ENCODE measurements at regions not wholly inside any gene's neighbourhood (a gene's known extent, or its start where the extent isn't known, plus 50 kb on each side); places are given as distances from the start of the nearest gene placed in this dataset.
A peak's percentile ranks its signal among the peaks of the same experiment; 100 is the strongest.

DNA sequence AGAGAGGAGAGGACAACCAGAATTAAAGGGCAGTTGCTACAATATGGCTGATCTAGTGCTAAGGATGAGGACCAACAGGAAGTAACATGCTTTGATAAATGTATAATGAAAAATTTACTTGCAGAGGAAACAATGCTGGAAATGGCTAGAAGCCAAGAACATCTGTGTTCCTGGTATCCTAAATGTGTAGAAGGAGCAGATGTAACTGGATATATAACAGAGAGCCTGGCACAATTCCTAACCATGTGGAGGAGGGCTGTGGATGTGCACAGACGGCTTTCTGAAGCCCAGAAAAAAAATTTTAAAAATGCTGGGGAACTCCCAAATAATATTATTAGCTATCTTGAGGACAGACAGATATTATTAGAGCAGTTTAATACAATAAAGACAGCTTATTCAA is 159.4 kb upstream of the GBE1 start:
- H3K4me1 Mint-ChIP-seq (ENCODE audit: low read depth): no peaks in the 10 kb centered on the region
- no peak for DNase-seq
- CTCF ChIA-PET: interaction anchor here (2.0 kb wide), 1 partner anchor 11 kb away, joined by 7 read pairs; no protein-coding TSS in a partner anchor

DNA sequence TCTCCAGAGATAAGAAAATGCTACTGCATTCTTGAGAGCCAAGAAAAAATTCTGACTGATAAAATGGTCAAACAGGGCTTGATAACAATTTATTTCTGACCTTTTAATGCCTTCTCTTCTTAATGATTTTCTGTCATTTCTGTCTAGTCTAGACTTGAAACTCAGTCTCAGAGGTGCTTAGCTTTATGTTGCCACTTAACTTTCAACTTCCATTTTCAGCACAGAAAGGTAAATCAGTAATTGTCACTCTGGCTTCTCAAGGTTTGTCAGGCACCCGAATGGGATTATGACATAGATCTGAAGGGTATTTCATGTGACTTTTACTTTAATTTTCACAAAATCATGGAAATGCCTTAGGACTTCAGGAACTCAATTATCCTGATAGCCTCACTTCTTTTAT is 155.4 kb upstream of the GBE1 start:
- Mint-ChIP-seq H3K4me1 (ENCODE audit: low read depth) (no peaks in the 10 kb centered on the region), H3K4me3 (no peak overlapping the region), H3K27me3 (ENCODE audit: low read depth) (peaks cover 8% of the 10 kb centered on the region), H3K9me3 (no peaks in the 10 kb centered on the region), H3K27ac (no peak overlapping the region), H3K36me3 (ENCODE audit: low read depth) (no peaks in the 10 kb centered on the region)
- intact Hi-C loops (cut with micrococcal nuclease): loop anchor here (10.0 kb wide), 1 partner anchor 612 kb away; no protein-coding TSS in a partner anchor
- DNase-seq: no peak
- CTCF ChIA-PET: no interaction called here

More for the DNA sequence above, 159.4 kb upstream of the GBE1 start:
- intact Hi-C loops (cut with micrococcal nuclease): no loop called here
- no peak overlapping the region for H3K4me3 Mint-ChIP-seq
- H3K9me3 Mint-ChIP-seq: no peaks in the 10 kb centered on the region
- H3K36me3 Mint-ChIP-seq (ENCODE audit: low read depth): no peaks in the 10 kb centered on the region
- H3K27me3 Mint-ChIP-seq (ENCODE audit: low read depth): peaks cover 10% of the 10 kb centered on the region
- no peak overlapping the region for H3K27ac Mint-ChIP-seq

DNA sequence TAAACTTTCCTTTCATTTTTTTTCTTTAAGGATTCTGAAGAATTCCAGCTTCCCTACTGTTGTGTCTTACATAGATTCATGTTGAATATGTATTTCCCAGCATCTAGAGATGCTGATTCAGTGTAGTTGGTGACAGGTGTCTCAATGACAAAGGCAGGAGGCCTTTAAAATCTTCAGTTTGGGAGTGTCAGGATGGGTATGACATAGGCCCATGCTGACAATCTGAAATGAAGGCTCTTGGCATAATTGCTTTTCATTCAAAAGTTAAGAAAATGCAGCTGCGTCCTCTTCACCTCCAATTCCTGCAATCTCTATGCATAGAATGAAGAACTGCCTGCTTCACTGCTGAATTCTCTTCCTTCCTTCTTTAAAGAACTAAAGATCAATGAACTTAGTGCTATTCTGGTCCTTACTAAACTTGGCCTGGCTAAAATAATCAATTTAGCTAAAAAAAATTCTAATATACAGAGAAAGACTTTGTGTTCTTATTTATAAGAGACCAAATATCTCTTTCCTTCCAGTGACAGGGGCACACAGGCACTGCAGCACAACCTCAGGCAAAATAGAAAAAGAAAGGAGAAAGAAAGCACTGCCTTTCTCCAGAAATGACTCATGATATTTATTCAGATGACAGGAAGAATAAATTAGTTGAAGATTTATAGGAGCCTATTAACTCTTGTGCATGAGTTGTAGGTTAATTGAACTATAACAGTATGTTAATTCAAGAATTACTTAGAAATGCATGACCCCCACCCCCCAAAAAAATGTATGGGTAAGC is 152.6 kb upstream of the GBE1 start:
- no peak for DNase-seq
- Mint-ChIP-seq H3K4me3 (no peak overlapping the region), H3K36me3 (ENCODE audit: low read depth) (no peaks in the 10 kb centered on the region), H3K9me3 (no peaks in the 10 kb centered on the region), H3K27ac (no peak overlapping the region), H3K4me1 (ENCODE audit: low read depth) (no peaks in the 10 kb centered on the region), H3K27me3 (ENCODE audit: low read depth) (peaks cover 7% of the 10 kb centered on the region)
- intact Hi-C loops (cut with micrococcal nuclease): loop anchor here (5.0 to 10.0 kb wide), 2 partner anchors 152 to 609 kb away; partner anchors contain the start of gene GBE1
- CTCF ChIA-PET: no interaction called here

DNA sequence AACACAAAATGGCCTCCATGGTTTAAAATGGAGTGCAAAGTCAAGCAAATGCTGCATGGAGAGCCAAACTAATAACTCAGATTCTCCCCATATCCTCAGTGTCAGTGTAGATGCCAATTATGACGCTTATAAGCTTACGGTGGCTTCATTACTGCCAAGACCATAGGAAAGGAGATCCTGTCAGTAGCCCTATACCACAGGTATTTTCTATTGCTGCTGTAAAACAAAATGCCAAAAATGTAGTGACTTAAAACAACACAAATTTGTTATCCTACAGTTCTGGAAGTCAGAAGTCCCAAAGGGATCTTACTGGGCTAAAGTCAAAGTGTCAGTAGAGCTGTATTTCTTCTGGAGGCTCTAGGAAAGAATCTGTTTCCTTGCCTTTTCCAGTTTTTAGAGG is 149.8 kb upstream of the GBE1 start:
- no peak overlapping the region for H3K4me3 Mint-ChIP-seq
- no peaks in the 10 kb centered on the region for H3K36me3 Mint-ChIP-seq (ENCODE audit: low read depth)
- intact Hi-C loops (cut with micrococcal nuclease): loop anchor here (5.0 to 10.0 kb wide), 2 partner anchors 149 to 606 kb away; partner anchors contain the start of gene GBE1
- no peak for DNase-seq
- peaks cover 12% of the 10 kb centered on the region for H3K27me3 Mint-ChIP-seq (ENCODE audit: low read depth)
- H3K9me3 Mint-ChIP-seq: no peaks in the 10 kb centered on the region
- CTCF ChIA-PET: interaction anchor here (0.5 to 1.5 kb wide), 5 partner anchors 8 to 78 kb away, joined by 3 to 4 read pairs (median 3); no protein-coding TSS in a partner anchor
- no peaks in the 10 kb centered on the region for H3K4me1 Mint-ChIP-seq (ENCODE audit: low read depth)
- no peak overlapping the region for H3K27ac Mint-ChIP-seq

DNA sequence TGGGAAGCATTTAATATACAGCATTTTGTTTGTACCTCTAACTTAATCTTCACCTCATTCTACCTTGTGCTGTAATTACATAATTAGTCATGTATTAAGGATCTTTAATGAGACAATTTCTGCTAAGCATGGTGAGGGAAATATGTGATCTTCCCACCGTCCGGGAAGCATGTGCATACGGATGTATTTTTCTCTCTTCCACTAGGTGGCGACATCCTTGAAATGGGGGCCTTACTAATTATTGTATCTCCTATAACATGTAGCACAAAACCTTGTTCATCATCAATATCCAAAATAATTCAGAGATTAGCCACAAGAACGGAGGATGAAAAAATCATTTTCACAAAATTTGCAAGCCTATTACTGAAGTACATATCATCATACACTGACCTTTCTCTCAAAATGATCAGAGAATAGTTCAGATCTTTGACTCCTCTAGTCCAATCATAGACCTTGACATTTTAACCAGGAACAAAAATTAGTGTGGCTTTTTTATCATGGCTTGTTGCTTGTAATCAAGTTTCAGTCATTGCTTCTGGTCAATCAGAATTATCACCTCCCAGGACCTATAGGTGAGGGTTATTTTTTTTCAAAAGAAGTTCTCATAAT is 148.9 kb upstream of the GBE1 start:
- Mint-ChIP-seq H3K27ac (no peak overlapping the region), H3K4me3 (no peak overlapping the region), H3K9me3 (no peaks in the 10 kb centered on the region), H3K36me3 (ENCODE audit: low read depth) (no peaks in the 10 kb centered on the region), H3K27me3 (ENCODE audit: low read depth) (peaks cover 13% of the 10 kb centered on the region), H3K4me1 (ENCODE audit: low read depth) (no peaks in the 10 kb centered on the region)
- CTCF ChIA-PET: interaction anchor here (0.6 to 1.9 kb wide), 13 partner anchors 8 to 149 kb away, joined by 3 to 9 read pairs (median 3); partner anchors contain the start of gene GBE1
- intact Hi-C loops (cut with micrococcal nuclease): loop anchor here (1.0 to 10.0 kb wide), 3 partner anchors 148 to 606 kb away; partner anchors contain the start of gene GBE1
- peak; percentile 7 for DNase-seq

DNA sequence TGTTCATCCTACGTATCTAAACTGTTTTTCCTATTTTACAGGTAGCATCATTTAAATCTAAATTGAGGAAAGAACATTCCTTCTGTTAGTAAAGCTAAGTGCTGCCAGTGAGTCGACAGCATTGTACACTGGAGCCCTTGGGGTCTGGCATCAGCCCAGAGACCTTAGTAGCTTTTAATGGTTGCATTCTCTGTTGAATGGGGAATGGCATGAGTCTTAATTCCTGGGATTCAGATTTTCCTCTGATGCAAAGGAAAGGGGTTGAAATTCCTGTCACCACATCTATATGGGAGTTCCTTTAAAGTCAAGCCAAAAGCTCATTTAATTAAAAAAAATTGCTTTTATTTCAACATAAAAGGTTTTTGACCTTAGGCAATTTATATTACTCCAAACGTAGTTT is 148.4 kb upstream of the GBE1 start:
- no peak overlapping the region for H3K27ac Mint-ChIP-seq
- H3K9me3 Mint-ChIP-seq: no peaks in the 10 kb centered on the region
- H3K36me3 Mint-ChIP-seq (ENCODE audit: low read depth): no peaks in the 10 kb centered on the region
- DNase-seq: no peak
- no peaks in the 10 kb centered on the region for H3K4me1 Mint-ChIP-seq (ENCODE audit: low read depth)
- CTCF ChIA-PET: interaction anchor here (0.6 to 1.9 kb wide), 13 partner anchors 8 to 420 kb away, joined by 3 to 9 read pairs (median 3); partner anchors contain the start of gene GBE1
- H3K4me3 Mint-ChIP-seq: no peak overlapping the region
- H3K27me3 Mint-ChIP-seq (ENCODE audit: low read depth): peaks cover 17% of the 10 kb centered on the region
- intact Hi-C loops (cut with micrococcal nuclease): loop anchor here (1.0 to 10.0 kb wide), 3 partner anchors 147 to 605 kb away; partner anchors contain the start of gene GBE1

DNA sequence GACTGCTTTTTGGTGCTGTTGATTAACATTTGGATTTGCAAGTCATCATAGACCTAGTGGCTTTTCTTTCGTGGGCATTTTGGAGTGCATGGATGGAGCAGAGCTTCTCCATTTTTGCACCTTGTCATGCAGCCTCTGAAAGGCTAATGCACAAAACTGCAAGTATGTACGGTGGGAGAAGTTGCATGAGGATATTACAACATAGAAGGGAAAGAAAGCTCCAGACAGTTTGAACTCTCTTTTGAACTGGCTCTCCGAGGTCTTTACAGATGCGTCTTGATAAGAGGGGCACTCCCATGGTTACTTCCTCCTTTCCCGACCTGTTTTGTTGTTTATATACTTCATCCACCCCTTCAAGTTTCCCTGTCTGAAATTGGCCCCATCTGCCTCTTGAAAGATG is 147.1 kb upstream of the GBE1 start:
- no peak for DNase-seq
- intact Hi-C loops (cut with micrococcal nuclease): no loop called here
- Mint-ChIP-seq H3K27me3 (ENCODE audit: low read depth) (peaks cover 18% of the 10 kb centered on the region), H3K9me3 (no peaks in the 10 kb centered on the region), H3K27ac (no peak overlapping the region), H3K36me3 (ENCODE audit: low read depth) (no peaks in the 10 kb centered on the region), H3K4me3 (no peak overlapping the region), H3K4me1 (ENCODE audit: low read depth) (no peaks in the 10 kb centered on the region)
- CTCF ChIA-PET: interaction anchor here (1.9 kb wide), 1 partner anchor 13 kb away, joined by 7 read pairs; no protein-coding TSS in a partner anchor

DNA sequence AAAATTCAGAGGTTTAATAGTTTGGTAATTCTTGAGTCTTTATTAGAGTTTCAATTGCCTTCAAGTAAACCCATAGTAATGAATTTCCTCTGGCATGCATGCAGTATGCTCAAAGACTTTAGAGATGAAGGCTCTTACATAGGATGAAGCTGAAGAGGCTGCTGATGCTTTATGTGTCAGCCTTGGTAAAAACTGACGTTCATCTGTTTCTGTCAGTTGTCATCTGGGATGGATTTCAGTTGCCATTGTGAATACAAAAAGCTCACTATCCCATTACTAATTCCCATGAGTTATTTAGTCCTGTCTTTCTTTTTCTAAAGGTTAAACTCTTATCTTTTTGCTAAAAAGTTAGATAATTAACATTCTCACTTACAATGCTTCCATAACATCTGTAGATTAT is 136.9 kb upstream of the GBE1 start:
- Mint-ChIP-seq H3K27me3 (ENCODE audit: low read depth) (peaks cover 2% of the 10 kb centered on the region), H3K4me1 (ENCODE audit: low read depth) (no peaks in the 10 kb centered on the region), H3K4me3 (no peak overlapping the region), H3K9me3 (no peaks in the 10 kb centered on the region), H3K27ac (no peak overlapping the region), H3K36me3 (ENCODE audit: low read depth) (no peaks in the 10 kb centered on the region)
- intact Hi-C loops (cut with micrococcal nuclease): no loop called here
- DNase-seq: no peak
- CTCF ChIA-PET: no interaction called here

DNA sequence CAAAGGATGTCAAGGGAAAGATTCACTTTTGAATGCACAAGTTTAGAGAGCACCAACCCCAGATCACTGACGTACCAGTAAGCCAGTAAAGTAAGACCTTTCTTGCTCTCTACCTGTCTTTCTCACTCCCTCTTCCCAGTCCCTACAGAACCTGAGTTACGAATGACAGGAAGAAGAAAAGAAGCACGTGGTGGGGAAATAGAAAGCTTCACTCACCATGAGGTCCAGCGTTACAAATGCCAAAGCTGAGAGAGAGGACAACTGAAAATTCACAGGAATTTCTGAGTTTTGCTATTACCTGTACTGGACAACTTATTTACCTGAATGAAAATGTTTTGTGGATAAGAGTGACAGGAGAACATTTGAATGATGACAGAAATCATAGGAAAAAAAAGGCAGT is 133.2 kb upstream of the GBE1 start:
- Mint-ChIP-seq H3K4me1 (ENCODE audit: low read depth) (no peaks in the 10 kb centered on the region), H3K36me3 (ENCODE audit: low read depth) (no peaks in the 10 kb centered on the region)
- intact Hi-C loops (cut with micrococcal nuclease): no loop called here

DNA sequence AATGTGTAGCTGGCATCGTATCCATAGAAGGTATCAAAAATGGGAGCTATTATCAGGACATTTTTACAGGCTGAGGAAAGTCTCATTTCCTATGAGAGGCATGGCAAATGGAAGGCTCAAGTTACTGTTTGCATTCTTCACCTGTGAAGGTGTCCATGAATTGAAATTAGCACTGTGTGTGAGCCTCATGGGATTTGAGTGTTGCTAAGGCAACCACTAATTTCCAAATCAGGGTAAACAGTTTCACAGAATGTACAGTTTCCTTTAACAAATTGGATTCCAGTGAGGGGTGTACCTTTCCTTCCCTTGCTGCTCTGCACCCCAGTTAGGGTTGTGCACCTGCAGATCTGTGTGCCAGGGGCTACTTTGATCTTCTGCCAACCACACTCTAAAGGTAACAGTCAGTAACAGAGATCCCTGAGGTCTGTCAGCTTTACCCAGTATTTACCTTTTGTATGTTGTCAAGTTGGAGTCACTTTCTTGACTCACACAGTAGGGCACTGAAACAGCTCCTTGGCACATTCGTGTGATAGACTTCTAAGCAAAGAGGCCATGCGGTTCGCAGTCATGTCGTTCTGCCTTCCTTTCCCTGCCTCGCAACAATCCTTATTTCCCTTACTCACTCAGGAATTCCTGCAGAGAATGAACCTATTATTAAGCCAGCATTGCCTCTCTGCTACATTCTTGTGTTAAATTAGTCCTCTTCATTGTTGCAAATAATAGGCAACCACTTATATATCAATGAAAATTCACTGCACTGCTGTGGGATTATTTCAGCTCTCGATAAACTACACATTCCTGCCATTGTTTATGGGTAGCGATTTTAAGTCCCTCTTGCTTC is 129.8 kb upstream of the GBE1 start:
- H3K27me3 Mint-ChIP-seq (ENCODE audit: low read depth): no peaks in the 10 kb centered on the region
- CTCF ChIA-PET: no interaction called here
- H3K9me3 Mint-ChIP-seq: no peaks in the 10 kb centered on the region
- H3K4me1 Mint-ChIP-seq (ENCODE audit: low read depth): no peaks in the 10 kb centered on the region
- no peak overlapping the region for H3K4me3 Mint-ChIP-seq
- intact Hi-C loops (cut with micrococcal nuclease): no loop called here
- no peak for DNase-seq
- no peaks in the 10 kb centered on the region for H3K36me3 Mint-ChIP-seq (ENCODE audit: low read depth)
- no peak overlapping the region for H3K27ac Mint-ChIP-seq

More for the DNA sequence above, 133.2 kb upstream of the GBE1 start:
- no peak for DNase-seq
- no peaks in the 10 kb centered on the region for H3K9me3 Mint-ChIP-seq
- CTCF ChIA-PET: interaction anchor here (0.7 kb wide), 1 partner anchor 15 kb away, joined by 3 read pairs; no protein-coding TSS in a partner anchor
- no peak overlapping the region for H3K4me3 Mint-ChIP-seq
- H3K27me3 Mint-ChIP-seq (ENCODE audit: low read depth): no peaks in the 10 kb centered on the region
- H3K27ac Mint-ChIP-seq: no peak overlapping the region

DNA sequence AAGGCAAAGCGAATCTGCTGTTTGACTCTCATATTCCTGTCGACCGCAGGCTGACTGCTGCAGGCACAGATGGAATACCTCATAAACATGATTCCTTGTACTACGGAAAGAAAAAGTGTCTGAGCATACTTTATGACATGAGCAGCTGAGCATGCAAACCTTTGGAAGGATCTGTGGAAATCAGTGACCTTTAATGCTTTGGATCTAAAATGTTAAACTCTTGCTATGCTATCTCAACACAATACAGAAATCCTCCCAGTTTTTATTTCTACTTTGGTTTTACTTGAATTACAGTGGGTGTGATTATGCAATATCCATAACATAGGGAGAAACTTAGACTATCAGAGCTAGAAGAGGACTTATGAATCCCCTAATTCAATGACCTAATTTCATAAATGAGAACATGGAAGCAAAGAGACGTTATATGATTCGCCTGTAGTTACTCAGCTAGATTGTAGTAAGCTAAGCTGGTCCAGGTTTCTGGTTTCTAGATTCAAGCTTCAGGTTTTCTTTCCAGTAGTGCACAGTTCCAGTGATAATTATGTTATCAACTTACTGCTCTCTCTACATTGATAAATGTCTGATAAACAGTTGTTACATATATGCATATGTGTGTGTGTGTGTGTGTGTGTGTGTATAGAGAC is 127.6 kb upstream of the GBE1 start:
- H3K36me3 Mint-ChIP-seq (ENCODE audit: low read depth): no peaks in the 10 kb centered on the region
- intact Hi-C loops (cut with micrococcal nuclease): no loop called here
- H3K4me1 Mint-ChIP-seq (ENCODE audit: low read depth): no peaks in the 10 kb centered on the region
- H3K27ac Mint-ChIP-seq: no peak overlapping the region
- DNase-seq: no peak
- no peak overlapping the region for H3K4me3 Mint-ChIP-seq
- CTCF ChIA-PET: no interaction called here
- H3K9me3 Mint-ChIP-seq: no peaks in the 10 kb centered on the region
- no peaks in the 10 kb centered on the region for H3K27me3 Mint-ChIP-seq (ENCODE audit: low read depth)

DNA sequence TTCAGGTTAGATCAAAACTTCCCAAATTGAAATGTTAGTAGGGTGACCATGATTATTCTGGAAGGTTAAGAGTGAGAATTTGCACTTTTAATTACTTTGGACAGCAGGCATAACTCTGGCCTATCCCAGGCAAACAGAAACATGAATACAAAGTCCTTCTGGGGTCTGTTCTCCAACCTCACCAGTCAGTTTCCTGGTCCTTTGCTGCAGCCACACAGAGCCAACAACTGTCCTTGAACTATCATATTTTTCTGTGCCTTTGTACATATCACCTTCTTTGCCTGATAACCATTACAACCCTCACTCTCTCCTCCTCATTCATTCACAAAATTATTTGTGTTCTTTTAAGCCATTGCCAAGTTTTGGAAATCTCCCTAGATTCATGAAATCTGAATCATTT is 126.0 kb upstream of the GBE1 start:
- H3K27me3 Mint-ChIP-seq (ENCODE audit: low read depth): no peaks in the 10 kb centered on the region
- intact Hi-C loops (cut with micrococcal nuclease): no loop called here
- H3K27ac Mint-ChIP-seq: no peak overlapping the region
- H3K36me3 Mint-ChIP-seq (ENCODE audit: low read depth): no peaks in the 10 kb centered on the region
- CTCF ChIA-PET: no interaction called here
- H3K4me3 Mint-ChIP-seq: no peak overlapping the region
- no peaks in the 10 kb centered on the region for H3K4me1 Mint-ChIP-seq (ENCODE audit: low read depth)
- no peaks in the 10 kb centered on the region for H3K9me3 Mint-ChIP-seq
- no peak for DNase-seq

Data from activated naive CD4-positive, alpha-beta T cell treated with anti-CD3 and anti-CD28 coated beads for 36 hours (primary cell).